Heart right ventricle (tissue), 16 donors: ENCODE measurements at regions not wholly inside any gene's neighbourhood (a gene's known extent, or its start where the extent isn't known, plus 50 kb on each side); places are given as distances from the start of the nearest gene placed in this dataset.

ENCODE experiments used
- ATAC-seq, 8 donors: fragments of 200-7000 bp; cut with Tn5 transposase; one replicate each; pipeline ENCODE4 v1.9.1; 2020; ENCODE audit warnings: mild to moderate bottlenecking in 8 of 8, moderate library complexity in 8 of 8, moderate number of reproducible peaks in 1 of 8
- DNase-seq, 2 donors: peaks; one replicate each; pipeline ENCODE4 v3.0.0-alpha.2; 2020
- H3K27ac ChIP-seq, 10 donors: fragments of 200-600 bp; sonication (generic) in 2 of 10; one replicate each; pipeline versions ENCODE4 v1.5.0 to v1.8.0; 2020 to 2022; ENCODE audit warnings: mild to moderate bottlenecking in 3 of 10
- H3K27me3 ChIP-seq, 7 donors: fragments of 200-600 bp; one replicate each; pipeline ENCODE4 v1.8.0; 2021 to 2022; ENCODE audit warnings: mild to moderate bottlenecking in 2 of 7
- H3K36me3 ChIP-seq, 9 donors: fragments of 200-600 bp; sonication (generic) in 1 of 9; one replicate each; pipeline versions ENCODE4 v1.5.0 to v1.8.0; 2020 to 2022; ENCODE audit warnings: mild to moderate bottlenecking in 2 of 9
- H3K4me1 ChIP-seq, 9 donors: fragments of 200-600 bp; sonication (generic) in 1 of 9; one replicate each; pipeline versions ENCODE4 v1.5.0 to v1.8.0; 2020 to 2022; ENCODE audit warnings: mild to moderate bottlenecking in 4 of 9
- H3K4me3 ChIP-seq, 10 donors: fragments of 200-600 bp; sonication (generic) in 2 of 10; one replicate each; pipeline versions ENCODE4 v1.5.0 to v1.8.0; 2020 to 2022; ENCODE audit warnings: mild to moderate bottlenecking in 7 of 10, moderate library complexity in 2 of 10
- H3K9me3 ChIP-seq, 11 donors: fragments of 200-600 bp in 10 of 11; sonication (generic) in 2 of 11; one replicate each; pipeline versions ENCODE4 v1.5.0 to v1.8.0; 2013 to 2022; ENCODE audit warnings: mild to moderate bottlenecking in 2 of 11, control low read depth in 1 of 11, moderate library complexity in 1 of 11
- CTCF ChIP-seq, 9 donors: fragments of 200-600 bp; sonication (generic) in 2 of 9; IDR thresholded peaks; one replicate each; pipeline versions ENCODE4 v1.5.0 to v1.8.0; 2021 to 2022; ENCODE audit warnings: antibody characterized with exemption in 9 of 9, mild to moderate bottlenecking in 5 of 9, moderate library complexity in 1 of 9
- WGBS, 2 donors: extraction: QIAGEN DNeasy Blood & Tissue Kit; methylation state at CpG; one replicate each; pipeline ENCODE4 v1.1.7; 2013; ENCODE audit warnings: inconsistent platforms in 1 of 2; 5-methylcytosine and 5-hydroxymethylcytosine counted together
- intact Hi-C, 10 donors: fragments of 100-400 bp; cut with DNase I; formaldehyde crosslinking; loops; one replicate each; pipeline versions ENCODE4 v1.11.1 to v1.14.2; 2022
- donor health status: Arrhythmogenic right ventricular cardiomyopathy.
- donor health status: ischemic (EF 13 %, LVEDD 7.1; RV severe dilation, severe dysfunction).
- donor health status: healthy with polysubstance abuse.
- donor health status: DM: no; HTN: yes; CAD: no.
- donor health status: DM: no; HTN: no; CAD: no.
- donor health status: ischemic (EF 25% LVEDD 6.9; RV normal size, moderate dysfunction).
- donor health status: ischemic (EF 25% LVEDD 5.7; RV mildly dilated, moderate dysfunction).
- donor health status: healthy.
- donor health status: DM: yes; HTN: yes; CAD: no.
- donor health status: Ischemic cardiomyopathy.
- donor health status: ischemic (EF 35%, LVEDD 5.7; RV mildly dilated, moderate dysfunction).
- donor health status: nonischemic (EF 11% LVEDD 7.7; RV severe dilation, severe dysfunction).
- donor health status: DM: yes; HTN: yes; CAD: no.
- donor health status: PGD.
- donor health status: ischemic (EF 29% LVEDD 5.4; RV normal size, mild dysfunction).
- donor health status: nonischemic (EF 23%, LVEDD 6.1; RV moderate dilation, normal function).

DNA sequence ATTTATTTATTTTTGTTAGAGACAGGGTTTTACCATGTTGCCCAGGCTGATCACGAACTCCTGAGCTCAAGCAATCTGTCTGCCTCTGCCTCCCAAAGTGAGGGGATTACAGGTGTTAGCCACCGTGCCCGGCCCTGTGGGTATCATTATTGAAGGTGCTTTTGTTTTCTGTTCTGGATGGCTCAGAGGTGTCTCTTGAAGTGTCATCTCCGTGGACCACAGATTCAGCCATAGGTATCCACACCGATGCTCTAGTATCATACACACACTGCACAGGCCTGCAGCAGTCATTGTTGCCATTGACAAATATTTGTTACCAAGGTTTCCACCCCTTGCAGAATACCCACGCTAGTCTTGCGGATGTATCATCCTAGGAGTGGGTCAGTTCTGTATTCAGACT lies 446.2 kb downstream of the XYLT1 start:
- DNase-seq (no peak), ATAC-seq (no peak)
- Histone ChIP-seq H3K27ac (no peak overlapping the region), H3K36me3 (no peaks in the 10 kb centered on the region), H3K4me3 (no peak overlapping the region), H3K27me3 (peaks cover 0 to 27% (median 9%) of the 10 kb centered on the region in 7 donors), H3K4me1 (no peaks in the 10 kb centered on the region), H3K9me3 (peaks cover 0 to 5% (median 0%) of the 10 kb centered on the region in 11 donors)
- 77 to 86% methylated on average over 7 of the region's 7 CpGs for WGBS, 2 donors
- no peak for TF ChIP-seq CTCF (IDR thresholded peaks at IDR 0.05)
- intact Hi-C loops, result no loop called here

GRCh38 chr16:17026600-17027242 lies 444.0 kb downstream of the XYLT1 start:
- 58 to 61% methylated on average over 2 of the region's 2 CpGs for WGBS, 2 donors
- no peaks in the 10 kb centered on the region for H3K4me1 ChIP-seq

DNA sequence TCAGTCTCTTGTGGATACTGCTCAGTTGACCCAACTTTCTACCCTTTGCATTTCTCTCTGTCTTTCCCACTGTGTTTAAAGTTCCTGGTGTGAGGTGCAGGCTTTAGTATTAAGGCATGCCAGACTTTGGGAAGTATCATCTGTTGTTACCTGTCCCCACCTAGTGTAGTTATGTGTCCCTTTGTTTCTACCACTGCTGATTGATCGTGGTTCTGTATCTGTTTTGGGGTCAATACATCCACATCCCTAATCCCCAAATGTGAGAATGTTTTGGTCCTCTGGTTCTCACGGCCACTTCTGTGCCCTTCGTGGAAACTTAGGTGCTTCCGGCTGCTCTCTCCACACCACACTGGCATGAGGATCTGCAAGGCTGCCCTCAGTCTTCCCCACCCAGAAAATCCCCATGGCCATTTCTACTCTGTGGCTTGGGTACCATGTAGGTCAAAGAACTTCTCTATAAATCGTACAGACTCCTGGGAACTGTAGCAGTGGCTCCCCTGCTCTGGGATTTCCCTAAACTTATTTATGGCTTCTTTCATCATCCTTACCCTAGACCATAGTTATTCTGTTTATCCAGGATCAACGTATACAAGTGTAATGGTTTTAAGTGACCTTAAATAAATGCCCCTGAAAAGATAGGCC lies 443.2 kb downstream of the XYLT1 start:
- no peak overlapping the region for H3K4me3 ChIP-seq
- DNase-seq (no peak), ATAC-seq (no peak)
- peaks cover 0 to 11% (median 3%) of the 10 kb centered on the region in 7 donors for H3K27me3 ChIP-seq
- H3K4me1 ChIP-seq, result no peaks in the 10 kb centered on the region
- peaks cover 0 to 18% (median 0%) of the 10 kb centered on the region in 11 donors for H3K9me3 ChIP-seq
- no peak overlapping the region for H3K27ac ChIP-seq
- no peak for TF ChIP-seq CTCF (IDR thresholded peaks at IDR 0.05)
- WGBS, 2 donors, result 80 to 81% methylated on average over 6 of the region's 6 CpGs
- no peaks in the 10 kb centered on the region for H3K36me3 ChIP-seq
- intact Hi-C loops, result loop anchor here in 1 of 10 donors (5.0 kb wide), 1 partner anchor 375 kb away; no protein-coding TSS in a partner anchor

More at GRCh38 chr16:17026600-17027242, 444.0 kb downstream of the XYLT1 start:
- peaks cover 0 to 15% (median 0%) of the 10 kb centered on the region in 11 donors for H3K9me3 ChIP-seq
- no peaks in the 10 kb centered on the region for H3K36me3 ChIP-seq
- DNase-seq, result no peak
- peaks cover 0 to 11% (median 8%) of the 10 kb centered on the region in 7 donors for H3K27me3 ChIP-seq
- intact Hi-C loops, result loop anchor here in 1 of 10 donors (5.0 kb wide), 1 partner anchor 376 kb away; no protein-coding TSS in a partner anchor
- no peak overlapping the region for H3K4me3 ChIP-seq
- H3K27ac ChIP-seq, result no peak overlapping the region
- TF ChIP-seq CTCF (IDR thresholded peaks at IDR 0.05), result no peak
- no peak for ATAC-seq

- H3K4me3 ChIP-seq, result no peak overlapping the region
- peaks cover 0 to 4% (median 0%) of the 10 kb centered on the region in 7 donors for H3K27me3 ChIP-seq
- DNase-seq (no peak), ATAC-seq (no peak)
- H3K36me3 ChIP-seq, result no peaks in the 10 kb centered on the region
- WGBS, 2 donors, result 28 to 29% methylated on average over 1 of the region's 1 CpG
- H3K9me3 ChIP-seq, result peaks cover 0 to 25% (median 4%) of the 10 kb centered on the region in 11 donors
- no peaks in the 10 kb centered on the region for H3K4me1 ChIP-seq
- intact Hi-C loops, result loop anchor here in 1 of 10 donors (5.0 kb wide), 1 partner anchor 373 kb away; no protein-coding TSS in a partner anchor
- no peak for TF ChIP-seq CTCF (IDR thresholded peaks at IDR 0.05)
- H3K27ac ChIP-seq, result no peak overlapping the region
Observed at GRCh38 chr16:17029602-17030350, 441.0 kb downstream of the XYLT1 start.
